Astrocyte (in vitro differentiated cells and primary cell): ENCODE measurements at regions not wholly inside any gene's neighbourhood (a gene's known extent, or its start where the extent isn't known, plus 50 kb on each side); places are given as distances from the start of the nearest gene placed in this dataset.

Experiments
- DNase-seq: peaks from one replicate; pipeline ENCODE4 v3.0.0-alpha.2; 2010; ENCODE audit warnings: low read depth
- FAIRE-seq: peaks from 2 replicates; lab custom pipeline; 2011; peaks lifted over from hg19 to GRCh38; lab: Jason Lieb, UNC
- H2AFZ ChIP-seq: 2 replicates; pipeline ENCODE4 v1.6.0; 2012; ENCODE audit warnings: low read depth, low read length, inconsistent platforms
- H3K27ac ChIP-seq: 2 replicates; pipeline ENCODE4 v1.5.1; 2011; ENCODE audit warnings: low read depth, low read length, inconsistent platforms
- H3K27me3 ChIP-seq: 2 replicates; pipeline ENCODE4 v1.6.0; 2011; ENCODE audit warnings: low read length, inconsistent platforms; ENCODE audit not compliant: insufficient read depth
- H3K36me3 ChIP-seq: 2 replicates; pipeline ENCODE4 v1.5.1; 2011; ENCODE audit warnings: low read length, inconsistent platforms; ENCODE audit not compliant: insufficient read depth
- H3K4me1 ChIP-seq: 2 replicates; pipeline ENCODE4 v1.5.1; 2011; ENCODE audit warnings: low read length, inconsistent platforms; ENCODE audit not compliant: insufficient read depth
- H3K4me2 ChIP-seq: 2 replicates; pipeline ENCODE4 v1.6.0; 2012; ENCODE audit warnings: low read length, inconsistent platforms
- H3K4me3 ChIP-seq: 2 replicates; pipeline ENCODE4 v1.5.1; 2011; ENCODE audit warnings: low read depth, mild to moderate bottlenecking, low read length, inconsistent platforms; ENCODE audit not compliant: insufficient read depth
- H3K79me2 ChIP-seq: 2 replicates; pipeline ENCODE4 v1.6.0; 2012; ENCODE audit warnings: mild to moderate bottlenecking, low read length, inconsistent platforms; ENCODE audit not compliant: insufficient read depth
- H3K9ac ChIP-seq: 2 replicates; pipeline ENCODE4 v1.6.0; 2012; ENCODE audit warnings: mild to moderate bottlenecking, low read length, inconsistent platforms
- H3K9me3 ChIP-seq: 2 replicates; pipeline ENCODE4 v1.5.1; 2012; ENCODE audit warnings: low read depth, mild to moderate bottlenecking, low read length, inconsistent platforms; ENCODE audit not compliant: insufficient read depth
- H4K20me1 ChIP-seq: 2 replicates; pipeline ENCODE4 v1.6.0; 2012; ENCODE audit warnings: low read length, inconsistent platforms; ENCODE audit not compliant: insufficient read depth
- H3K27ac Mint-ChIP-seq: one replicate; pipeline ENCODE4 v1.8.0; 2021; ENCODE audit warnings: mild to moderate bottlenecking, mixed read lengths; ENCODE audit not compliant: unreplicated experiment
- H3K27me3 Mint-ChIP-seq: one replicate; pipeline ENCODE4 v1.8.0; 2021; ENCODE audit warnings: low read depth, mixed read lengths; ENCODE audit not compliant: unreplicated experiment
- H3K36me3 Mint-ChIP-seq: one replicate; pipeline ENCODE4 v1.8.0; 2021; ENCODE audit warnings: low read depth, mixed read lengths; ENCODE audit not compliant: unreplicated experiment
- H3K4me1 Mint-ChIP-seq: one replicate; pipeline ENCODE4 v1.8.0; 2021; ENCODE audit warnings: low read depth, mixed read lengths; ENCODE audit not compliant: unreplicated experiment
- H3K4me3 Mint-ChIP-seq: one replicate; pipeline ENCODE4 v1.8.0; 2021; ENCODE audit warnings: mild to moderate bottlenecking, moderate library complexity, mixed read lengths; ENCODE audit not compliant: unreplicated experiment
- H3K9me3 Mint-ChIP-seq: one replicate; pipeline ENCODE4 v1.8.0; 2021; ENCODE audit warnings: mild to moderate bottlenecking, mixed read lengths; ENCODE audit not compliant: unreplicated experiment
- EZH2 ChIP-seq: IDR thresholded peaks from 2 replicates; pipeline ENCODE4 v1.6.1; 2012; ENCODE audit warnings: mild to moderate bottlenecking, low read length, inconsistent platforms; ENCODE audit not compliant: insufficient read depth
- TF ChIP-seq, protein P1 (sequence below): IDR thresholded peaks from 2 replicates; pipeline ENCODE4 v1.5.1; 2011; ENCODE audit warnings: low read depth, mild to moderate bottlenecking, inconsistent platforms, low read length, moderate library complexity; ENCODE audit not compliant: insufficient read depth

DNA sequence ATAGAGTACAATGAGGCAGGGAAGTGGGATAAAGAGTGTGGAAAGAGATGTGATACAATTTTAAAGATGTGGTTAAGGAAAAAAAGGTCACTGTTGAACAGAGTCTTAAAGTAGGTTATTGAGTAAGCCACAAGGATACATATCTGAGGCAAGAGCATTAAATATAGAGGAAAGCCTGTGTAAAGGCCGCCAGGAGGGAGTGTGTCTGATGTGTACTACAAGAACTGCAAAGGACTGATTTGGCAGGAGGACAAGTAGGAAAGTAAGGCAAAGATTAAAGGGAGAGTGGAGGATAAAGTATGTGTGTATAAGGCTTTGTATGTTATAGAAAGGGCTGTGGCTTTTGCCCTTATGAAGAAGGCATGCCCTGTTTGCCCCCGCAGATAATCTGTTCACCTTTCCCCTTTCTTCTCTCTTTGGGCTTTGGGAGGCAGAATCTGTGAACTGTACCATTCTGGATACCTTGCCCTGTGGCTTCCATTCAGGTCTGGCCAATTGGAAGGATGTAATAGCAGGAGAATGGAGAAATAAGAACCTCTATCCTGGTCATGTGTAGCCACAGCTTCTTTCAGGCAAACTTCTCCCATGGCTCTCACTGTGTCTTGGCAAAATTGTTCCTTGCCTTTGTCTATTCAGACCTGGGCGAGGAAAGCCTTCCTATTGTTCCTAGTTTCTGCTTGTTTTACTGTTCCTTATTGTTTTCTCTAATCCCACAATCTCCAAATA, 68.9 kb upstream of the FAM47B start:
- Histone ChIP-seq H3K9ac (no peak overlapping the region), H2AFZ (no peak overlapping the region), H3K79me2 (no peaks in the 10 kb centered on the region), H3K27ac (no peak overlapping the region), H3K4me2 (no peak overlapping the region), H3K36me3 (no peaks in the 10 kb centered on the region), H3K9me3 (no peaks in the 10 kb centered on the region), H4K20me1 (no peaks in the 10 kb centered on the region), H3K4me3 (no peak overlapping the region), H3K27me3 (no peaks in the 10 kb centered on the region), H3K4me1 (no peaks in the 10 kb centered on the region)
- Mint-ChIP-seq H3K27ac (peak overlapping the region; percentile 54), H3K4me3 (no peak overlapping the region), H3K36me3 (no peaks in the 10 kb centered on the region), H3K9me3 (peaks cover 9% of the 10 kb centered on the region), H3K27me3 (no peaks in the 10 kb centered on the region), H3K4me1 (peaks cover 24% of the 10 kb centered on the region)
- TF ChIP-seq, protein P1, sequence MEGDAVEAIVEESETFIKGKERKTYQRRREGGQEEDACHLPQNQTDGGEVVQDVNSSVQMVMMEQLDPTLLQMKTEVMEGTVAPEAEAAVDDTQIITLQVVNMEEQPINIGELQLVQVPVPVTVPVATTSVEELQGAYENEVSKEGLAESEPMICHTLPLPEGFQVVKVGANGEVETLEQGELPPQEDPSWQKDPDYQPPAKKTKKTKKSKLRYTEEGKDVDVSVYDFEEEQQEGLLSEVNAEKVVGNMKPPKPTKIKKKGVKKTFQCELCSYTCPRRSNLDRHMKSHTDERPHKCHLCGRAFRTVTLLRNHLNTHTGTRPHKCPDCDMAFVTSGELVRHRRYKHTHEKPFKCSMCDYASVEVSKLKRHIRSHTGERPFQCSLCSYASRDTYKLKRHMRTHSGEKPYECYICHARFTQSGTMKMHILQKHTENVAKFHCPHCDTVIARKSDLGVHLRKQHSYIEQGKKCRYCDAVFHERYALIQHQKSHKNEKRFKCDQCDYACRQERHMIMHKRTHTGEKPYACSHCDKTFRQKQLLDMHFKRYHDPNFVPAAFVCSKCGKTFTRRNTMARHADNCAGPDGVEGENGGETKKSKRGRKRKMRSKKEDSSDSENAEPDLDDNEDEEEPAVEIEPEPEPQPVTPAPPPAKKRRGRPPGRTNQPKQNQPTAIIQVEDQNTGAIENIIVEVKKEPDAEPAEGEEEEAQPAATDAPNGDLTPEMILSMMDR, result no peak
- no peak for TF ChIP-seq EZH2
- DNase-seq, result peak; percentile 23
- FAIRE-seq, result peak; percentile 95

DNA sequence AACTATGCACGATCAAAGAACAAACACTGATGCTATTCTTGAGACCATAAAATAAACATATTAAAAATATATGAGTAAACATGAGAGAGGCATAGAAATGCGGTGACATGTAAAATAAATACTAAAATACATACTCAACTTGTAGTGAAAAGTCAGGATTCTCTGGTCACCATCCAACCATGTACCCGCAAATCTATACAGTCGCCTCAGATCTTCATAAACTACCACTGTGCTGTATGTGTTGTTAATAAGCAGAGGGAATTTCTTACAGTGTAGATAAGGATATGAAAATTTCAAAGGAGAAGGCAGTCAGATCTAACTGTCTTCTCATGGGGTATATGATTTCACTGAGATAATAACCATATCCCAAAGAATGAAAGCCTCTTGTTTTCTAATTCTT, 67.8 kb upstream of the FAM47B start:
- no peak overlapping the region for H3K9ac ChIP-seq
- H3K4me3 ChIP-seq, result no peak overlapping the region
- no peak overlapping the region for H3K4me2 ChIP-seq
- H3K36me3 Mint-ChIP-seq, result no peaks in the 10 kb centered on the region
- H3K4me1 Mint-ChIP-seq, result peaks cover 29% of the 10 kb centered on the region
- H3K4me3 Mint-ChIP-seq, result no peak overlapping the region
- peaks cover 9% of the 10 kb centered on the region for H3K9me3 Mint-ChIP-seq
- DNase-seq (no peak), FAIRE-seq (no peak)
- no peaks in the 10 kb centered on the region for H3K79me2 ChIP-seq
- TF ChIP-seq, protein P1, result no peak
- TF ChIP-seq EZH2, result no peak
- no peaks in the 10 kb centered on the region for H3K9me3 ChIP-seq
- no peaks in the 10 kb centered on the region for H3K27me3 Mint-ChIP-seq
- H4K20me1 ChIP-seq, result no peaks in the 10 kb centered on the region
- H3K27ac Mint-ChIP-seq, result peak overlapping the region; percentile 84
- H3K27ac ChIP-seq, result no peak overlapping the region
- no peaks in the 10 kb centered on the region for H3K27me3 ChIP-seq
- no peaks in the 10 kb centered on the region for H3K36me3 ChIP-seq
- peaks cover 3% of the 10 kb centered on the region for H3K4me1 ChIP-seq
- no peak overlapping the region for H2AFZ ChIP-seq

DNA sequence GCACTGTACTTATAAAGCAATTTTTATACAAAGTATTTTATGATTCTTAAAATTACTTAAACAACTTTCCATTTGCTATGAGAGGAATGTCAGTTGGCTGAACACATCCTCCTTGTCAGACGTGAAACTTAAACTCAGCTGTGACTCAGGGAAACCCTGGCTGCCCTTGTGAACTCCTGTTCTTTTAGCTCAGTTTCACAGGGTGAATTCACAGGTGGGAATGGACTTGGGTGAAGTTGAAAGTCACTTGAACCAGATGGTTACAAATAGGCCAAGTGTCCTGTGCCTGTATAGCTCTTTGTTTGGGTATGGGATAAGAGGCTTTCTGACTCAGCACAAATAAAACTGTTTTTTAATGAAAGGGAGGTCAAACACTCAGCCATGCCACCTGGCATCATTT, 67.4 kb upstream of the FAM47B start:
- FAIRE-seq (no peak), DNase-seq (peak; percentile 63)
- Histone ChIP-seq H3K4me2 (peak overlapping the region; percentile 36), H3K4me3 (no peak overlapping the region), H3K9ac (no peak overlapping the region), H3K9me3 (no peaks in the 10 kb centered on the region), H3K27me3 (no peaks in the 10 kb centered on the region), H4K20me1 (no peaks in the 10 kb centered on the region), H3K27ac (peak overlapping the region; percentile 44), H3K79me2 (no peaks in the 10 kb centered on the region), H2AFZ (no peak overlapping the region), H3K36me3 (no peaks in the 10 kb centered on the region), H3K4me1 (peaks cover 3% of the 10 kb centered on the region)
- Mint-ChIP-seq H3K4me3 (no peak overlapping the region), H3K9me3 (peaks cover 8% of the 10 kb centered on the region), H3K36me3 (no peaks in the 10 kb centered on the region), H3K27me3 (no peaks in the 10 kb centered on the region), H3K4me1 (peaks cover 32% of the 10 kb centered on the region), H3K27ac (peak overlapping the region; percentile 84)
- TF ChIP-seq, protein P1, result no peak
- TF ChIP-seq EZH2, result no peak
